GM18858 (cell line): ENCODE measurements at regions not wholly inside any gene's neighbourhood (a gene's known extent, or its start where the extent isn't known, plus 50 kb on each side); places are given as distances from the start of the nearest gene placed in this dataset.
A peak's percentile ranks its signal among the peaks of the same experiment; 100 is the strongest.

Source experiments
- ATAC-seq: cut with Tn5 transposase; IDR thresholded peaks from one replicate; pipeline ENCODE4 v1.9.1; 2021; ENCODE audit not compliant: unreplicated experiment

- ATAC-seq: no peak
Measured at GRCh38 chr3:29099296-29099695, 181.6 kb upstream of the RBMS3 start.

GRCh38 chr3:29099775-29100174 lies 181.1 kb upstream of the RBMS3 start:
- ATAC-seq: no peak

GRCh38 chr3:29100292-29100691 lies 180.6 kb upstream of the RBMS3 start:
- no peak for ATAC-seq

- ATAC-seq: no peak
Measured at GRCh38 chr3:29128001-29128400, 152.9 kb upstream of the RBMS3 start.

- no peak for ATAC-seq
Measured at GRCh38 chr3:29137601-29138000, 143.3 kb upstream of the RBMS3 start.

GRCh38 chr3:29138171-29138570 lies 142.7 kb upstream of the RBMS3 start:
- no peak for ATAC-seq

GRCh38 chr3:29140666-29141065 lies 140.2 kb upstream of the RBMS3 start:
- ATAC-seq: no peak

GRCh38 chr3:29141197-29141917 lies 139.5 kb upstream of the RBMS3 start:
- ATAC-seq: no peak

- no peak for ATAC-seq
Measured at GRCh38 chr3:29141918-29142275, 139.0 kb upstream of the RBMS3 start.

- ATAC-seq: no peak
Measured at GRCh38 chr3:29143151-29143550, 137.7 kb upstream of the RBMS3 start.

GRCh38 chr3:29144361-29144760 lies 136.5 kb upstream of the RBMS3 start:
- no peak for ATAC-seq

- no peak for ATAC-seq
Measured at GRCh38 chr3:29144807-29145206, 136.1 kb upstream of the RBMS3 start.

GRCh38 chr3:29145360-29145759 lies 135.5 kb upstream of the RBMS3 start:
- no peak for ATAC-seq

- ATAC-seq: no peak
Measured at GRCh38 chr3:29152379-29152778, 128.5 kb upstream of the RBMS3 start.

GRCh38 chr3:29153811-29154210 lies 127.1 kb upstream of the RBMS3 start:
- ATAC-seq: peak; percentile 54

GRCh38 chr3:29156086-29156715 lies 124.7 kb upstream of the RBMS3 start:
- ATAC-seq: no peak

- no peak for ATAC-seq
Measured at GRCh38 chr3:29164825-29165224, 116.0 kb upstream of the RBMS3 start.

GRCh38 chr3:29167180-29167579 lies 113.7 kb upstream of the RBMS3 start:
- no peak for ATAC-seq

GRCh38 chr3:29168081-29168480 lies 112.8 kb upstream of the RBMS3 start:
- ATAC-seq: no peak

- no peak for ATAC-seq
Measured at GRCh38 chr3:29168696-29169095, 112.2 kb upstream of the RBMS3 start.

- no peak for ATAC-seq
Measured at GRCh38 chr3:29169451-29169850, 111.4 kb upstream of the RBMS3 start.

GRCh38 chr3:29171043-29171990 lies 109.6 kb upstream of the RBMS3 start:
- no peak for ATAC-seq
